ENCODE measurements at regions not wholly inside any gene's neighbourhood (a gene's known extent, or its start where the extent isn't known, plus 50 kb on each side); places are given as distances from the start of the nearest gene placed in this dataset.

DNA sequence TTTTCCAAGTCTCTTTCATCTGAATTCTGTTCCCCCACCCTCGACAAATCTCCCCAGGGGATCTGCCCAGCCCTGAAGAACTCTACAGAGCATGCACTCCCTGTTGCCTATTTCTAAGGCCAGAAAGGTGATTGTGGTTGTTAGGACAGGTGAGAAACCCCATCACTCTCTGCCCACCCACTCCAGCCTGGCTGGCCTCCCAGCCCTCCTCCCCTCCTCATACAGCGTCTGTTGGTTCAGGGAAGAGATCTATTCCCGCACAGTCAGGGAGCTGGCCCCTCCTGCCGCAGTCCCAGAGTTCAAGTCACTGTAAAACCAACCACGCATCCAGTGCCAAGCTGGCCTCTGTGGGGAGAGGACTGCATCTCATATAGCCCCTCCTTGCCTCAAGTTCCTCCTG is 98.7 kb downstream of the KCNJ12 start:
- TF ChIP-seq POLR2A (IDR thresholded peaks at IDR 0.05; ENCODE audit: low read depth, low read length) (no peak), POLR2AphosphoS5 (IDR thresholded peaks at IDR 0.05; ENCODE audit: low read depth, low read length) (no peak), TAF1 (IDR thresholded peaks at IDR 0.05; ENCODE audit: low read depth, low read length) (no peak), SPI1 (IDR thresholded peaks at IDR 0.05; ENCODE audit: low read depth, low read length) (no peak)
